ENCODE measurements at regions not wholly inside any gene's neighbourhood (a gene's known extent, or its start where the extent isn't known, plus 50 kb on each side); places are given as distances from the start of the nearest gene placed in this dataset.

GRCh38 chr18:28637897-28638296 lies 461.0 kb upstream of the CDH2 start:
- Histone ChIP-seq H3K36me3 (ENCODE audit: control insufficient read depth, insufficient read depth, low read length) (no peaks in the 10 kb centered on the region; the same call in 1 of the 2 replicates), H3K9me3 (ENCODE audit: control insufficient read depth, insufficient read depth, low read depth, low read length) (no peaks in the 10 kb centered on the region), H3K27ac (ENCODE audit: low read length) (no peak overlapping the region), H3K4me1 (ENCODE audit: control insufficient read depth, insufficient read depth, low read length) (no peaks in the 10 kb centered on the region), H3K4me3 (ENCODE audit: low read depth in 2 of 2, low read length in 2 of 2) (no peak overlapping the region), H3K27me3 (ENCODE audit: control insufficient read depth, insufficient read depth, low read length) (no peaks in the 10 kb centered on the region)
- in situ Hi-C loops (cut with HindIII; ENCODE audit: low pct_unique_long_range_greater_than_20kb, low sequenced_read_pairs), result no loop called here
- no peak for TF ChIP-seq CTCF (IDR thresholded peaks at IDR 0.05)
- TF ChIP-seq SIN3A (IDR thresholded peaks at IDR 0.05; ENCODE audit: borderline replicate concordance, insufficient read depth, low read depth, low read length), result no peak
- no peak for TF ChIP-seq REST (IDR thresholded peaks at IDR 0.05; ENCODE audit: insufficient read depth in 1 of 2, low read depth in 2 of 2, low read length in 1 of 2)
- TF ChIP-seq POLR2AphosphoS5 (IDR thresholded peaks at IDR 0.05; ENCODE audit: low read depth, low read length), result no peak
- TF ChIP-seq TCF7L2 (IDR thresholded peaks at IDR 0.05; ENCODE audit: low read depth, low read length), result no peak
- DNase-seq (ENCODE audit: low read depth, low spot score), result no peak
- ChIA-PET POLR2A (no interaction called here), CTCF (no interaction called here)
- BruUV-seq (replicated peaks), result no TSS peak
- no peak for ATAC-seq
- intact Hi-C loops (cut with micrococcal nuclease; ENCODE audit: unreplicated experiment), result no loop called here

- TF ChIP-seq REST (IDR thresholded peaks at IDR 0.05; ENCODE audit: insufficient read depth in 1 of 2, low read depth in 2 of 2, low read length in 1 of 2) (no peak), POLR2AphosphoS5 (IDR thresholded peaks at IDR 0.05; ENCODE audit: low read depth, low read length) (no peak), SIN3A (IDR thresholded peaks at IDR 0.05; ENCODE audit: borderline replicate concordance, insufficient read depth, low read depth, low read length) (no peak), TCF7L2 (IDR thresholded peaks at IDR 0.05; ENCODE audit: low read depth, low read length) (no peak), CTCF (IDR thresholded peaks at IDR 0.05) (no peak)
- in situ Hi-C loops (cut with HindIII; ENCODE audit: low pct_unique_long_range_greater_than_20kb, low sequenced_read_pairs), result no loop called here
These were observed 458.6 kb upstream of the CDH2 start for GRCh38 chr18:28635530-28635929.

More at GRCh38 chr18:28635530-28635929, 458.6 kb upstream of the CDH2 start:
- no peaks in the 10 kb centered on the region for H3K9me3 ChIP-seq (ENCODE audit: control insufficient read depth, insufficient read depth, low read depth, low read length)
- ATAC-seq (no peak), DNase-seq (ENCODE audit: low read depth, low spot score) (no peak)
- H3K36me3 ChIP-seq (ENCODE audit: control insufficient read depth, insufficient read depth, low read length), result no peaks in the 10 kb centered on the region
- no peak overlapping the region for H3K4me3 ChIP-seq (ENCODE audit: low read depth in 2 of 2, low read length in 2 of 2)
- no peak overlapping the region for H3K27ac ChIP-seq (ENCODE audit: low read length)
- H3K4me1 ChIP-seq (ENCODE audit: control insufficient read depth, insufficient read depth, low read length), result no peaks in the 10 kb centered on the region
- intact Hi-C loops (cut with micrococcal nuclease; ENCODE audit: unreplicated experiment), result no loop called here
- BruUV-seq (replicated peaks), result no TSS peak
- ChIA-PET POLR2A (no interaction called here), CTCF (no interaction called here)
- no peaks in the 10 kb centered on the region for H3K27me3 ChIP-seq (ENCODE audit: control insufficient read depth, insufficient read depth, low read length)

All from Panc1 (cell line).